PFSK-1 (cell line): ENCODE measurements at regions not wholly inside any gene's neighbourhood (a gene's known extent, or its start where the extent isn't known, plus 50 kb on each side); places are given as distances from the start of the nearest gene placed in this dataset.

Experiments
- FOXP2 ChIP-seq: optimal IDR thresholded peaks from 2 replicates; pipeline ENCODE3; 2011; ENCODE audit warnings: borderline replicate concordance, control low read depth, inconsistent platforms; ENCODE audit not compliant: insufficient read depth; ENCODE audit errors: extremely low read length, extremely low read depth
- POLR2AphosphoS5 ChIP-seq: IDR thresholded peaks from 2 replicates; pipeline ENCODE4 v1.6.1; 2012; ENCODE audit warnings: low read depth, mild to moderate bottlenecking, control low read depth, low read length, moderate library complexity
- SIN3A ChIP-seq: IDR thresholded peaks from 2 replicates; pipeline ENCODE4 v1.6.1; 2012; ENCODE audit warnings: mild to moderate bottlenecking, low read length, moderate library complexity, borderline replicate concordance; ENCODE audit not compliant: insufficient read depth
- TAF1 ChIP-seq: IDR thresholded peaks from 2 replicates; pipeline ENCODE4 v1.6.1; 2012; ENCODE audit warnings: low read length, control low read depth, borderline replicate concordance; ENCODE audit not compliant: insufficient read depth
- TF ChIP-seq, protein P1 (sequence below), 2 experiments: IDR thresholded peaks; 2 replicates each; pipeline versions ENCODE4 v1.6.1 to v1.8.0; 2011 to 2012; ENCODE audit warnings: low read depth in 2 of 2, low read length in 2 of 2, control low read depth in 1 of 2, inconsistent platforms in 1 of 2, mild to moderate bottlenecking in 1 of 2, moderate library complexity in 1 of 2; ENCODE audit not compliant: insufficient read depth in 1 of 2

- TF ChIP-seq, protein P1, sequence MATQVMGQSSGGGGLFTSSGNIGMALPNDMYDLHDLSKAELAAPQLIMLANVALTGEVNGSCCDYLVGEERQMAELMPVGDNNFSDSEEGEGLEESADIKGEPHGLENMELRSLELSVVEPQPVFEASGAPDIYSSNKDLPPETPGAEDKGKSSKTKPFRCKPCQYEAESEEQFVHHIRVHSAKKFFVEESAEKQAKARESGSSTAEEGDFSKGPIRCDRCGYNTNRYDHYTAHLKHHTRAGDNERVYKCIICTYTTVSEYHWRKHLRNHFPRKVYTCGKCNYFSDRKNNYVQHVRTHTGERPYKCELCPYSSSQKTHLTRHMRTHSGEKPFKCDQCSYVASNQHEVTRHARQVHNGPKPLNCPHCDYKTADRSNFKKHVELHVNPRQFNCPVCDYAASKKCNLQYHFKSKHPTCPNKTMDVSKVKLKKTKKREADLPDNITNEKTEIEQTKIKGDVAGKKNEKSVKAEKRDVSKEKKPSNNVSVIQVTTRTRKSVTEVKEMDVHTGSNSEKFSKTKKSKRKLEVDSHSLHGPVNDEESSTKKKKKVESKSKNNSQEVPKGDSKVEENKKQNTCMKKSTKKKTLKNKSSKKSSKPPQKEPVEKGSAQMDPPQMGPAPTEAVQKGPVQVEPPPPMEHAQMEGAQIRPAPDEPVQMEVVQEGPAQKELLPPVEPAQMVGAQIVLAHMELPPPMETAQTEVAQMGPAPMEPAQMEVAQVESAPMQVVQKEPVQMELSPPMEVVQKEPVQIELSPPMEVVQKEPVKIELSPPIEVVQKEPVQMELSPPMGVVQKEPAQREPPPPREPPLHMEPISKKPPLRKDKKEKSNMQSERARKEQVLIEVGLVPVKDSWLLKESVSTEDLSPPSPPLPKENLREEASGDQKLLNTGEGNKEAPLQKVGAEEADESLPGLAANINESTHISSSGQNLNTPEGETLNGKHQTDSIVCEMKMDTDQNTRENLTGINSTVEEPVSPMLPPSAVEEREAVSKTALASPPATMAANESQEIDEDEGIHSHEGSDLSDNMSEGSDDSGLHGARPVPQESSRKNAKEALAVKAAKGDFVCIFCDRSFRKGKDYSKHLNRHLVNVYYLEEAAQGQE (IDR thresholded peaks at IDR 0.05; ENCODE audit: insufficient read depth in 1 of 2, low read depth in 2 of 2, low read length in 2 of 2) = no peak
These were observed 199.9 kb upstream of the KCNK2 start for GRCh38 chr1:214882616-214883015.

- TF ChIP-seq FOXP2 = no peak
- TF ChIP-seq SIN3A = no peak
- TF ChIP-seq, protein P1 (IDR thresholded peaks at IDR 0.05; ENCODE audit: insufficient read depth in 1 of 2, low read depth in 2 of 2, low read length in 2 of 2) = no peak
- no peak for TF ChIP-seq TAF1
- no peak for TF ChIP-seq POLR2AphosphoS5
These were observed 187.4 kb upstream of the KCNK2 start for GRCh38 chr1:214895011-214895600.

DNA sequence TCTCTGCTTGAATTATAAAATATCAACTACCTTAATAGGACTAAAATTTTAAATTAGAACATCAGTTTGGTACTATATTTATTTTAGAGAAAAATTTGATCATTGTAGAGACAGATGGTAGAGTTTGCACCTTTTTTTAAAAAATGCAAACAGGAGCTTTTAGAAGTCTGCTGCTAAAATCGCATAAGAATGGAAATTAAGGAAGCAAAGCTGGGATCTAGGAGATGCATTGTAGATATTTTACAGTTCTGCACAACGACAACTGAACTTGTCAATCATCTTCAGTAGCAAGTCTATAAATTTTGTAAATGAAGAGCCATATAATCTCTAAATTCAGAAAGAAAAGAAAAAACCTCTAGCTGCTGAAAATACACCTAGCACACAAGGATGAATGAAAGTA, 185.6 kb upstream of the KCNK2 start:
- no peak for TF ChIP-seq FOXP2
- TF ChIP-seq TAF1 = no peak
- no peak for TF ChIP-seq SIN3A
- TF ChIP-seq, protein P1 (IDR thresholded peaks at IDR 0.05; ENCODE audit: insufficient read depth in 1 of 2, low read depth in 2 of 2, low read length in 2 of 2) = no peak
- TF ChIP-seq POLR2AphosphoS5 = no peak

- no peak for TF ChIP-seq FOXP2
- no peak for TF ChIP-seq TAF1
- TF ChIP-seq SIN3A = no peak
- TF ChIP-seq, protein P1 (IDR thresholded peaks at IDR 0.05; ENCODE audit: insufficient read depth in 1 of 2, low read depth in 2 of 2, low read length in 2 of 2) = no peak
- TF ChIP-seq POLR2AphosphoS5 = no peak
These were observed 185.0 kb upstream of the KCNK2 start for GRCh38 chr1:214897581-214897980.

DNA sequence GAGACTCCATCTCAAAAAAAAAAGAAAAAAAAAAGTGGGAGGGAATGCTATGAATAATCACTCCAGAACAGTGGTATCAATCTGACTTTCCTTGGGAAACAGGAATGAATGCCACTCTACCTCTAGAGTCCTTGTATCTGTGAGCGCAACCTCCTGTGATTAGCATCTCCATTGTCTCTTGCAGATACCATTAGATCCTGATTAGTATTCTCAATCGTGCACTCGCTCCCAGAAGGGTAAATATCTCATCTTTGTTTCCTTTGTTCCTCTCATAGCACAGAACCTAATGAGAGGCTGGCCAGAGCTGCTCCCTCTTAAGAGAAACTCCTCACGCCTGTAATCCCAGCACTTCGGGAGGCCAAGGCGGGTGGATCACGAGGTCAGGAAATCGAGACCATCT, 184.4 kb upstream of the KCNK2 start:
- TF ChIP-seq, protein P1 (IDR thresholded peaks at IDR 0.05; ENCODE audit: insufficient read depth in 1 of 2, low read depth in 2 of 2, low read length in 2 of 2) = no peak
- TF ChIP-seq TAF1 (no peak), POLR2AphosphoS5 (no peak), FOXP2 (no peak), SIN3A (no peak)
